Keratinocyte (primary cell): ENCODE measurements at regions not wholly inside any gene's neighbourhood (a gene's known extent, or its start where the extent isn't known, plus 50 kb on each side); places are given as distances from the start of the nearest gene placed in this dataset.

Experiments used
- DNase-seq: peaks from one replicate; pipeline ENCODE4 v3.0.0-alpha.2; 2011; ENCODE audit warnings: low read depth, missing footprints, low spot score
- FAIRE-seq: peaks from 2 replicates; lab custom pipeline; 2011; peaks lifted over from hg19 to GRCh38; lab: Jason Lieb, UNC
- H2AFZ ChIP-seq: 2 replicates; pipeline ENCODE4 v1.6.0; 2012; ENCODE audit warnings: low read length, control low read depth, inconsistent platforms; ENCODE audit not compliant: control insufficient read depth
- H3K27ac ChIP-seq: 2 replicates; pipeline ENCODE4 v1.5.1; 2011; ENCODE audit warnings: low read length; ENCODE audit not compliant: control insufficient read depth, insufficient read depth
- H3K27me3 ChIP-seq: 3 replicates; pipeline ENCODE4 v1.6.0; 2011; ENCODE audit warnings: low read length; ENCODE audit not compliant: control insufficient read depth, insufficient read depth; ENCODE audit errors: extremely low read depth
- H3K36me3 ChIP-seq, 2 experiments: 2 replicates in 1 of 2; 3 replicates in 1 of 2; pipeline ENCODE4 v1.5.1; 2011; ENCODE audit warnings: low read length in 2 of 2, mild to moderate bottlenecking in 1 of 2; ENCODE audit not compliant: control insufficient read depth in 2 of 2, insufficient read depth in 2 of 2; ENCODE audit errors: extremely low read depth in 1 of 2
- H3K4me1 ChIP-seq: 3 replicates; pipeline ENCODE4 v1.5.1; 2011; ENCODE audit warnings: low read length; ENCODE audit not compliant: control insufficient read depth, insufficient read depth; ENCODE audit errors: extremely low read depth
- H3K4me2 ChIP-seq: 3 replicates; pipeline ENCODE4 v1.6.0; 2011; ENCODE audit warnings: low read depth, low read length; ENCODE audit not compliant: control insufficient read depth, insufficient read depth; ENCODE audit errors: extremely low read depth
- H3K4me3 ChIP-seq, 3 experiments: fragments of 200-600 bp in 1 of 3; sonication (generic) in 1 of 3; 2 replicates in 2 of 3; 3 replicates in 1 of 3; pipeline ENCODE4 v1.5.1; 2011 to 2016; ENCODE audit warnings: low read length in 3 of 3, mild to moderate bottlenecking in 3 of 3, control low read depth in 2 of 3, inconsistent platforms in 1 of 3, low read depth in 1 of 3, mixed read lengths in 1 of 3, mixed run types in 1 of 3, moderate library complexity in 1 of 3; ENCODE audit not compliant: control insufficient read depth in 2 of 3, insufficient read depth in 2 of 3; ENCODE audit errors: extremely low read depth in 1 of 3
- H3K79me2 ChIP-seq: 2 replicates; pipeline ENCODE4 v1.6.0; 2012; ENCODE audit warnings: low read length; ENCODE audit not compliant: control insufficient read depth, insufficient read depth
- H3K9ac ChIP-seq: 3 replicates; pipeline ENCODE4 v1.6.0; 2011; ENCODE audit warnings: low read length; ENCODE audit not compliant: control insufficient read depth, insufficient read depth; ENCODE audit errors: extremely low read depth
- H3K9me1 ChIP-seq: 3 replicates; pipeline ENCODE4 v1.6.0; 2011; ENCODE audit warnings: low read length; ENCODE audit not compliant: control insufficient read depth, insufficient read depth; ENCODE audit errors: extremely low read depth
- H3K9me3 ChIP-seq: 2 replicates; pipeline ENCODE4 v1.5.1; 2012; ENCODE audit warnings: low read depth, low read length; ENCODE audit not compliant: control insufficient read depth
- H4K20me1 ChIP-seq: 3 replicates; pipeline ENCODE4 v1.6.0; 2011; ENCODE audit warnings: low read length; ENCODE audit not compliant: control insufficient read depth, insufficient read depth; ENCODE audit errors: extremely low read depth
- CTCF ChIP-seq, 3 experiments: IDR thresholded peaks in 1 of 3; conservative IDR thresholded peaks in 1 of 3; optimal IDR thresholded peaks in 1 of 3; 2 replicates in 2 of 3; 3 replicates in 1 of 3; pipeline versions ENCODE3 to v1.5.1; 2011; ENCODE audit warnings: low read length in 3 of 3, mild to moderate bottlenecking in 3 of 3, moderate library complexity in 2 of 3, control low read depth in 1 of 3, inconsistent platforms in 1 of 3; ENCODE audit not compliant: insufficient read depth in 2 of 3; ENCODE audit errors: extremely low read depth in 1 of 3
- EZH2 ChIP-seq: IDR thresholded peaks from one replicate; pipeline ENCODE4 v1.6.1; 2012; ENCODE audit warnings: inconsistent platforms, mild to moderate bottlenecking, low read length, moderate library complexity
- dilution Hi-C: fragments of 300-500 bp; cut with MboI; formaldehyde crosslinking; loops from one replicate; pipeline ENCODE4 v1.7.0; 2020; ENCODE audit warnings: low sequenced_read_pairs; ENCODE audit not compliant: extremely low pct_ligation_motif_present

GRCh38 chr11:128022007-128022368 lies 565.4 kb downstream of the ETS1 start:
- no peaks in the 10 kb centered on the region for H3K36me3 ChIP-seq
- H3K4me1 ChIP-seq: no peaks in the 10 kb centered on the region
- no peak overlapping the region for H3K4me3 ChIP-seq
- no peak overlapping the region for H3K4me2 ChIP-seq
- no peaks in the 10 kb centered on the region for H3K9me3 ChIP-seq
- no peaks in the 10 kb centered on the region for H3K9me1 ChIP-seq
- H3K27me3 ChIP-seq: no peaks in the 10 kb centered on the region
- no peak overlapping the region for H3K9ac ChIP-seq
- no peak for FAIRE-seq
- TF ChIP-seq CTCF (optimal IDR thresholded peaks at IDR 0.05 in 1 of 3, IDR thresholded peaks at IDR 0.05 in 1 of 3, conservative IDR thresholded peaks at IDR 0.05 in 1 of 3; ENCODE audit: extremely low read depth in 1 of 3, insufficient read depth in 2 of 3, low read length in 3 of 3) (no peak), EZH2 (no peak)
- no peaks in the 10 kb centered on the region for H4K20me1 ChIP-seq
- H3K27ac ChIP-seq: no peak overlapping the region
- H2AFZ ChIP-seq: no peak overlapping the region
- H3K79me2 ChIP-seq: no peaks in the 10 kb centered on the region
- no peak for DNase-seq
- dilution Hi-C loops: no loop called here

- DNase-seq (no peak), FAIRE-seq (no peak)
- no peak overlapping the region for H2AFZ ChIP-seq
Observed at GRCh38 chr11:128021349-128022006, 565.9 kb downstream of the ETS1 start.

More at GRCh38 chr11:128021349-128022006, 565.9 kb downstream of the ETS1 start:
- no peak overlapping the region for H3K4me3 ChIP-seq
- H3K36me3 ChIP-seq: no peaks in the 10 kb centered on the region
- no peaks in the 10 kb centered on the region for H3K4me1 ChIP-seq
- no peak overlapping the region for H3K9ac ChIP-seq
- no peak overlapping the region for H3K4me2 ChIP-seq
- dilution Hi-C loops: no loop called here
- H4K20me1 ChIP-seq: no peaks in the 10 kb centered on the region
- no peaks in the 10 kb centered on the region for H3K9me3 ChIP-seq
- no peaks in the 10 kb centered on the region for H3K27me3 ChIP-seq
- TF ChIP-seq CTCF (optimal IDR thresholded peaks at IDR 0.05 in 1 of 3, IDR thresholded peaks at IDR 0.05 in 1 of 3, conservative IDR thresholded peaks at IDR 0.05 in 1 of 3; ENCODE audit: extremely low read depth in 1 of 3, insufficient read depth in 2 of 3, low read length in 3 of 3) (peak in 1 of 3 experiments; percentile 48), EZH2 (no peak)
- no peaks in the 10 kb centered on the region for H3K9me1 ChIP-seq
- H3K27ac ChIP-seq: no peak overlapping the region
- H3K79me2 ChIP-seq: no peaks in the 10 kb centered on the region
